Activated T-cell treated with anti-CD3 and anti-CD28 coated beads, Interleukin-2, amount 50 U/mL, for 1 hour (primary cell): ENCODE measurements at regions not wholly inside any gene's neighbourhood (a gene's known extent, or its start where the extent isn't known, plus 50 kb on each side); places are given as distances from the start of the nearest gene placed in this dataset.

Experiments used
- DNase-seq: peaks from one replicate; pipeline ENCODE4 v3.0.0-alpha.2; 2020

DNA sequence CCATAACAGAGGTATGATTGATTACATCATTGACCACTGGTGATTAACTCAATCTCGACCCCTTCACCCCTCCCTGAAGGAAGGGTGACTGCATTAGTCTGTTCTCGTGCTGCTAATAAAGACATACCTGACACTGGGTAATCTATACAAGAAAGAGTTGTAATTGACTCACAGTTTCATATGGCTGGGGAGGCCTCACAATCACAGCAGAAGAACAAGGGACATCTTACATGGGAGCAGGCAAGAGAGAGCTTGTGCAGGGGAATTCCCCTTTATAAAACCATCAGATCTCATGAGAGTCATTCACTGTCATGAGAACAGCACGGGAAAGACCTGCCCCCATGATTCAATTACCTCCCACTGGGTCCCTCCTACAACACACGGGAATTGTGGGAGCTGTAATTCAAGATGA lies 55.9 kb upstream of the TMCC3 start:
- DNase-seq = no peak

DNA sequence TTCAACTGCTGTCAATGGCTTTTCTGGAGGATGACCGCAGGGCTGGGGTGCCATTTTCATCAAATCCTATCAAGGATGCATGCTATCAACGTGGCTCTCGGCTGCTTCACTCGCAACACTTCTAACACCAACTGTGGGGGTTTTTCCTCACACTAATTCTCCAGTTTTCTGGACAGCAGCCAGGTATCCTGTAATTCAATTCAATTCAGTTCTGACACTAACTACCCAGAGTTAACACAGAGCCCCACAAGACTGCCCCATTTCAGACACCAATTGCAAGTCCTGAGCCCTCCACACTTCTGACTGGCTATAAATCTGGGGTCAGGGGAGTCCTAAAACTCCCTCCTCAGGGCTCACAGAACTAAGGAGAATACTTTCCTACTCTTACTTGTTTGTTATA lies 55.3 kb upstream of the TMCC3 start:
- no peak for DNase-seq

DNA sequence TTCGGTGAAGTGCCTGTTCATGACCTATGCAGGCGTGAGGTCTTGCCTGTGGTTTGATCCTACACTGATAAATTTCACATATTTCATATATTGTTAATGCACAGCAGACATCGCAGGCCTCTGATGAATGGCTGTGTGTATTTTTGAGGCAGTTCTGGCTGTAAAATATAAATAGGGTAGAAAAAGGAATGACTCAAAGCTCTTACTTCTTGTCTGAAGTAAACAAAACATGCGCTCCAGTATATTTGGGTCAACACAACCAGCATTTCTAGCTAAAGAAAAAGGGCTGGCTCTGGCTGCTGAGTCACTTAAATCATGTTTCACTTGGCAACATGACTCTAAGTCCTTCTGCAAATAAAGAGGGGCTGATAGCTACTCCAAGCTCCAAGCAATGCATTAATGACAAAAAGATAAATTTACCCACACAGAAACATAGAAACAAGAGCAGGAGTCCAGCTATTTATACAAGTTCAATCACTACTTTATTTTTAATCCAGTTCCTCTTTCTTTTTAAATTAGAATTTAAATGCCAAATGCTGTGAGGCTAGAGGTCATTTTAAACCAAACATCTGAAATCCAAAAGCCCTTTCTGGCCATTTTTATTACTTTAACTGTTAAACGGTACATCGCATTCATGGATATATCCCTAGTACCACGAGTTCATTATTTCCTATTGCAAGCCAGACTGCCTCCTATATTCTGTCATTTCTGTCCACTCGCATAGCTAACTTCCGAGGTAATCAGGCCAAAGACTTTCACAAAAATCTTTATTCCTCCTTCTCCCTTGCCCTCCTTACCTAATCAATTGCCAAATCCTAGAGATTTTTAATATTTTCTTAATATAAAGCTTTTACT lies 54.3 kb upstream of the TMCC3 start:
- no peak for DNase-seq

DNA sequence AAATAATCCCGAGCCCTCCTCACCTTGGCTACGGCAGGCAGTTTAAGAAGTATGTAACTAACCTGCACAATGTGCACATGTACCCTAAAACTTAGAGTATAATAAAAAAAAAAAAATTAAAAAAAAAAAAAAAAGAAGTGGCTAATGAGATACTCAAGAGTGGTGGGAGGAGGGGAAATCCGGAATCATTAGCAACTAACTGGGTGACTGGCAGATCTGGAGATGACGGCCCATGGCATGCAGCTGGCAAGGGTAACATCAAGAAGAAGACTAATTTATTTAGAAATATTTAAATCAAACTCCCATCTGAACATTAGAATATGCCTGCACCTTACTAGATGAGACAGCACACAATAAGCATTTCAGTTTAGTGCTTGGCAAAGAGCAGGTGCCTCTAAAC lies 52.3 kb upstream of the TMCC3 start:
- no peak for DNase-seq

DNA sequence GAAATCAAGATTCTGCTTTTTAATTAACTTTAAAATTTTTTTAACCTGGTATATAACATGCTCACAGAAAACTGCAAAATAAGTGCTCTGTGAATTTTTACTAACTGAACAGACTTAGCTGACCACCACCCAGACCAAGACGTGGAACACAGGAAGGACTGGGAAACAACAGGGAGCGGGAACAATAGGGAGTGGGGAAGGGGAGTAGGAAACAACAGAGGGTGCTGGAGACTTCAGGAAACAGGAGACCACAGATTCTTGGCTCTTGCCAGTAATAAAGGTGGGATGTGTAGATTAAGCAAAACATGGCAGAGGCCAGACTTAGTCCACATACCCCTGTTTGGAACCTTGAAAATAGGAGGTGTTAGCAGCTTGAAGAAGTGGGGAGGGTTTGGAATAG lies 51.4 kb upstream of the TMCC3 start:
- no peak for DNase-seq

DNA sequence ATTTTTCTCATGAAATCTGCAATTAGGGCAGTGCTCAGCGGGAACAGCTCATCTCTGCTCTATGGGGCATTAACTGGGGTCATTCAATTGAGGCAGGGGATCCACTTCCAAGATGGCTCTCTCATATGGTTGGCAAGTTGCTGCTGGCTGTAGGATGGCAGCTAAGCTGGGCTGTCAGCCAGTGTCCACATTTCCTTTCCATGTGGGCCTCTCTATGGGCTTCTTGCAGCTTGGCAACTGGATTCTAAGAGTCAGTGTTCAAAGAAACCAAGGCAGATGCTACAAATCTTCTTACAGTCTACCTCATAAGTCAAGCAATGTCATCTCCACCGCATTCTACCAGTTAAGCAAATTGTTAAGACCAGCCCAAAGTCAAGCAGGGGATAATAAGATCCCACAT lies 50.3 kb upstream of the TMCC3 start:
- no peak for DNase-seq
